ENCODE measurements at regions not wholly inside any gene's neighbourhood (a gene's known extent, or its start where the extent isn't known, plus 50 kb on each side); places are given as distances from the start of the nearest gene placed in this dataset.
A peak's percentile ranks its signal among the peaks of the same experiment; 100 is the strongest.

GRCh38 chr2:76128622-76129021 is 417.9 kb upstream of the GCFC2 start:
- H3K79me2 ChIP-seq = no peaks in the 10 kb centered on the region
- 53% methylated on average over 3 of the region's 3 CpGs for WGBS (ENCODE audit: low lambda C conversion rate, missing lambda C conversion rate)
- DNase-seq (ENCODE audit: low spot score) = peak; percentile 19
- no peaks in the 10 kb centered on the region for H3K36me3 ChIP-seq (replicated peaks; ENCODE audit: insufficient read depth, low read depth)
- H3K27me3 ChIP-seq = no peaks in the 10 kb centered on the region
- no peak overlapping the region for H3K4me3 ChIP-seq
- H2AFZ ChIP-seq = no peak overlapping the region
- no peak overlapping the region for H3K4me2 ChIP-seq
- no peaks in the 10 kb centered on the region for H3K9me2 ChIP-seq (replicated peaks; ENCODE audit: insufficient read depth)
- peak overlapping the region; percentile 73 for H3K27ac ChIP-seq
- peaks cover 5% of the 10 kb centered on the region for H3K4me1 ChIP-seq (ENCODE audit: insufficient read depth)
- no peaks in the 10 kb centered on the region for H3K9me3 ChIP-seq (ENCODE audit: low read depth)
- TF ChIP-seq, protein P1, sequence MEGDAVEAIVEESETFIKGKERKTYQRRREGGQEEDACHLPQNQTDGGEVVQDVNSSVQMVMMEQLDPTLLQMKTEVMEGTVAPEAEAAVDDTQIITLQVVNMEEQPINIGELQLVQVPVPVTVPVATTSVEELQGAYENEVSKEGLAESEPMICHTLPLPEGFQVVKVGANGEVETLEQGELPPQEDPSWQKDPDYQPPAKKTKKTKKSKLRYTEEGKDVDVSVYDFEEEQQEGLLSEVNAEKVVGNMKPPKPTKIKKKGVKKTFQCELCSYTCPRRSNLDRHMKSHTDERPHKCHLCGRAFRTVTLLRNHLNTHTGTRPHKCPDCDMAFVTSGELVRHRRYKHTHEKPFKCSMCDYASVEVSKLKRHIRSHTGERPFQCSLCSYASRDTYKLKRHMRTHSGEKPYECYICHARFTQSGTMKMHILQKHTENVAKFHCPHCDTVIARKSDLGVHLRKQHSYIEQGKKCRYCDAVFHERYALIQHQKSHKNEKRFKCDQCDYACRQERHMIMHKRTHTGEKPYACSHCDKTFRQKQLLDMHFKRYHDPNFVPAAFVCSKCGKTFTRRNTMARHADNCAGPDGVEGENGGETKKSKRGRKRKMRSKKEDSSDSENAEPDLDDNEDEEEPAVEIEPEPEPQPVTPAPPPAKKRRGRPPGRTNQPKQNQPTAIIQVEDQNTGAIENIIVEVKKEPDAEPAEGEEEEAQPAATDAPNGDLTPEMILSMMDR (IDR thresholded peaks at IDR 0.05; ENCODE audit: poor library complexity) = no peak
- TF ChIP-seq EZH2 (IDR thresholded peaks at IDR 0.05; ENCODE audit: borderline replicate concordance) = no peak
- no peak for TF ChIP-seq EZH2phosphoT487 (IDR thresholded peaks at IDR 0.05; ENCODE audit: low read depth, severe bottlenecking, unreplicated experiment)
- no peaks in the 10 kb centered on the region for H4K20me1 ChIP-seq (ENCODE audit: insufficient read depth, poor library complexity, severe bottlenecking)

- H3K27me3 ChIP-seq = no peaks in the 10 kb centered on the region
- H3K9me3 ChIP-seq (ENCODE audit: low read depth) = no peaks in the 10 kb centered on the region
- H3K4me1 ChIP-seq (ENCODE audit: insufficient read depth) = no peaks in the 10 kb centered on the region
- no peaks in the 10 kb centered on the region for H4K20me1 ChIP-seq (ENCODE audit: insufficient read depth, poor library complexity, severe bottlenecking)
- TF ChIP-seq EZH2 (IDR thresholded peaks at IDR 0.05; ENCODE audit: borderline replicate concordance) = no peak
- TF ChIP-seq, protein P1 (IDR thresholded peaks at IDR 0.05; ENCODE audit: poor library complexity) = no peak
- no peaks in the 10 kb centered on the region for H3K9me2 ChIP-seq (replicated peaks; ENCODE audit: insufficient read depth)
- no peak overlapping the region for H3K27ac ChIP-seq
- H2AFZ ChIP-seq = no peak overlapping the region
- no peak for DNase-seq (ENCODE audit: low spot score)
- H3K36me3 ChIP-seq (replicated peaks; ENCODE audit: insufficient read depth, low read depth) = no peaks in the 10 kb centered on the region
- H3K79me2 ChIP-seq = no peaks in the 10 kb centered on the region
- 97% methylated on average over 1 of the region's 1 CpG for WGBS (ENCODE audit: low lambda C conversion rate, missing lambda C conversion rate)
- no peak overlapping the region for H3K4me3 ChIP-seq
- no peak overlapping the region for H3K4me2 ChIP-seq
Measured at GRCh38 chr2:76120176-76120575, 409.5 kb upstream of the GCFC2 start.

GRCh38 chr2:76089683-76090082 is 379.0 kb upstream of the GCFC2 start:
- H3K4me1 ChIP-seq (ENCODE audit: insufficient read depth) = no peaks in the 10 kb centered on the region
- no peaks in the 10 kb centered on the region for H3K36me3 ChIP-seq (replicated peaks; ENCODE audit: insufficient read depth, low read depth)
- TF ChIP-seq, protein P1 (IDR thresholded peaks at IDR 0.05; ENCODE audit: poor library complexity) = no peak
- TF ChIP-seq EZH2phosphoT487 (IDR thresholded peaks at IDR 0.05; ENCODE audit: low read depth, severe bottlenecking, unreplicated experiment) = no peak
- TF ChIP-seq EZH2 (IDR thresholded peaks at IDR 0.05; ENCODE audit: borderline replicate concordance) = no peak
- H3K4me3 ChIP-seq = no peak overlapping the region
- no peaks in the 10 kb centered on the region for H3K9me3 ChIP-seq (ENCODE audit: low read depth)
- no peaks in the 10 kb centered on the region for H3K27me3 ChIP-seq
- no peaks in the 10 kb centered on the region for H3K9me2 ChIP-seq (replicated peaks; ENCODE audit: insufficient read depth)
- H4K20me1 ChIP-seq (ENCODE audit: insufficient read depth, poor library complexity, severe bottlenecking) = no peaks in the 10 kb centered on the region
- no peak for DNase-seq (ENCODE audit: low spot score)
- no peaks in the 10 kb centered on the region for H3K79me2 ChIP-seq
- H3K27ac ChIP-seq = no peak overlapping the region
- H2AFZ ChIP-seq = no peak overlapping the region
- H3K4me2 ChIP-seq = no peak overlapping the region

DNA sequence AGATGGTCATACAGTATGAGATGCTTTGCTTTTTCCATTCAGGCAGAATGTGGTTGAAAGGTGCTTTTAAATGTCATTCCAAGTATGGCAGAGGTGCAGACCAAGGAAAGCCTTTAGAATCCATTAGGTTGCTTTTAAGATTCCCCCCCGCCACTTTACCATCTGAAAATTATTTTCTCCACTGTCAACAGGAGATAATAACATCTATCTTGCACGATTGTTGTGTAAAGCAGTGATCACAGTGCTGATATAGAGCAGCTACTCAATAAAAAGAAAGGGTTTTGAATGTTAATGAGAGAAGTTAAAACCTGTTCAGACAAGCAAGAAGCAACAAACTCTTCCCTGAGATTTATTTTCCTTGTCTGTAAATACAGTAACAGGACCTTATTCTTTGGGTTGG is 372.5 kb upstream of the GCFC2 start:
- H2AFZ ChIP-seq = no peak overlapping the region
- TF ChIP-seq, protein P1 (IDR thresholded peaks at IDR 0.05; ENCODE audit: poor library complexity) = no peak
- TF ChIP-seq EZH2phosphoT487 (IDR thresholded peaks at IDR 0.05; ENCODE audit: low read depth, severe bottlenecking, unreplicated experiment) = no peak
- TF ChIP-seq EZH2 (IDR thresholded peaks at IDR 0.05; ENCODE audit: borderline replicate concordance) = no peak
- H3K27ac ChIP-seq = no peak overlapping the region
- no peak overlapping the region for H3K4me3 ChIP-seq
- no peak for DNase-seq (ENCODE audit: low spot score)
- H4K20me1 ChIP-seq (ENCODE audit: insufficient read depth, poor library complexity, severe bottlenecking) = no peaks in the 10 kb centered on the region
- no peaks in the 10 kb centered on the region for H3K9me2 ChIP-seq (replicated peaks; ENCODE audit: insufficient read depth)
- H3K4me1 ChIP-seq (ENCODE audit: insufficient read depth) = no peaks in the 10 kb centered on the region
- H3K36me3 ChIP-seq (replicated peaks; ENCODE audit: insufficient read depth, low read depth) = no peaks in the 10 kb centered on the region
- H3K9me3 ChIP-seq (ENCODE audit: low read depth) = no peaks in the 10 kb centered on the region
- H3K27me3 ChIP-seq = no peaks in the 10 kb centered on the region
- 44% methylated on average over 2 of the region's 2 CpGs for WGBS (ENCODE audit: low lambda C conversion rate, missing lambda C conversion rate)
- no peaks in the 10 kb centered on the region for H3K79me2 ChIP-seq
- H3K4me2 ChIP-seq = no peak overlapping the region

Measured in hepatocyte (in vitro differentiated cells).